ENCODE measurements at regions not wholly inside any gene's neighbourhood (a gene's known extent, or its start where the extent isn't known, plus 50 kb on each side); places are given as distances from the start of the nearest gene placed in this dataset.
"Not testable (repeated sequence)": the region's sequence is repeated elsewhere in the genome, so short reads cannot be mapped to it uniquely, and the experiment has no call there.

DNA sequence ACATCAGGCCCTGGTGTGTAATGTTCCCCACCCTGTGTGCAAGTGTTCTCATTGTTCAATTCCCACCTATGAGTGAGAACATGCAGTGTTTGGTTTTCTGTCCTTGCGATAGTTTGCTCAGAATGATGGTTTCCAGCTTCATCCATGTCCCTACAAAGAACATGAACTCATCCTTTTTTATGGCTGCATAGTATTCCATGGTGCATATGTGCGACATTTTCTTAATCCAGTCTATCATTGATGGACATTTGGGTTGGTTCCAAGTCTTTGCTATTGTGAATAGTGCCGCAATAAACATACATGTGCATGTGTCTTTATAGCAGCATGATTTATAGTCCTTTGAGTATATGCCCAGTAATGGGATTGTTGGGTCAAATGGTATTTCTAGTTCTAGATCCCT lies 60.5 kb upstream of the PSME4 start:
- DNase-seq (ENCODE audit: low spot score), result not testable (repeated sequence)

DNA sequence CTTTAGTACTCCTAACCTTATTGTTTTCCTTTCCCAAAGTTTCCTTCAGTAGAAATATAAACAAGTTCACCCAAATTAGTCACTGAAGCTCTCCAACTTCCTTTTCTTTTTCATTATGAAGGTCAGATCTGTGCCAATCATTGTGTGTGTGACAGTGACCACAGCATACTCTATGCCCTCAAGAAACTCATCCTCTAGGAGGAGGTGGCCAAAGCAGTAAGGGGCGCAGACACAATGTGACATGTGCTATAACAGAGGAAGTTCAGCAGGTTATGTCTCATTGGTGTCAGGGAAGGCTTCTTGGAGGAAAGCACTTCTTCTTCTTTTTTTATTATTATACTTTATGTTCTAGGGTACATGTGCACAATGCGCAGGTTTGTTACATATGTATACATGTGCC lies 60.0 kb upstream of the PSME4 start:
- no peak for DNase-seq (ENCODE audit: low spot score)

DNA sequence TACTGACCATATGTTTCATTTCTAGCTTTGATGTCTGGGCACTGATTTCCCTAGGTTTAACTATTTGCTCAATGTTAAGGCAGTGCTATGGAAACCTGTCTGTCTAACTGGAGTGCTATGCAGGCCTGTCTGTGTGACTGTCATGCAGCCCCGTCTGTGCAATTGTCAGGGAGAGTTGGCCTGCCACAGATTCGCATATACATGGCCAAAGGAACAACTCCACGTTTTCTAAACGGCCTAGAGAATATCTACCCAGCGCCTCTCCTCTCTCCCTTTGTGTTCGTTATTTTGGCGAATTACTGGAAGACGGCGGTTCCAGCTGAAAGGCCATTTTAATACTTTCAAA lies 59.6 kb upstream of the PSME4 start:
- DNase-seq (ENCODE audit: low spot score), result no peak

DNA sequence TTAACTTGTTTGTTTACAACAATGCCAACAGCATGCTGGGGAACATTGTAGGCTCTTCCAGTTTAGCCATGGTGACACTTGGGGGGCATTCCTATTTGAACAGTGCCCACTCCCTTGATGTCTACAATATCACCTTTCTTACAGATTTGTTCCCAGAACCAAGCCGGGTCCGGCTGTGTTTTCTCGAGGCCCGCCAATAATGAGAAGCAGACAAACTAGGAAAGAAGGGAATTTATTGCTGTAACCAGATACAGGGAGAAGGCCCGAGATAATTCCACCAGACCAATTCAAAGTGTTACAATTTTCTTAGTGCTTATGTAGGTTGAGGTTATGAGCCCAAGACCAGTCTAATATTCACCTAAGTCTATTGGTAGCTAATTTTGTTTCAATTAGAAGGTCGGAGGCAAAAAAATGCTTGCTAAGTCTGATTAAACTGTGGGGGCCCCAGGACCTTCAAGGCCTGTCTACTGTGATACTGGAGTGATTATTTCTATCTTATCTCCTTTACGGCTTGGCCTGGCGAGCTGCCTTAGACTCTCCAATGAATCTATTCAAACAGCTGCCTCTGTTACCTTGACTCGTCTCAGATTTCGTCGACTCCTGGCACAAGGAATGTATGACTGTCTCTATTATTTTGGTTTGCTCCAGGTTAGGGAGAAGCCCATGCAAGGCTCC lies 59.1 kb upstream of the PSME4 start:
- DNase-seq (ENCODE audit: low spot score), result no peak

DNA sequence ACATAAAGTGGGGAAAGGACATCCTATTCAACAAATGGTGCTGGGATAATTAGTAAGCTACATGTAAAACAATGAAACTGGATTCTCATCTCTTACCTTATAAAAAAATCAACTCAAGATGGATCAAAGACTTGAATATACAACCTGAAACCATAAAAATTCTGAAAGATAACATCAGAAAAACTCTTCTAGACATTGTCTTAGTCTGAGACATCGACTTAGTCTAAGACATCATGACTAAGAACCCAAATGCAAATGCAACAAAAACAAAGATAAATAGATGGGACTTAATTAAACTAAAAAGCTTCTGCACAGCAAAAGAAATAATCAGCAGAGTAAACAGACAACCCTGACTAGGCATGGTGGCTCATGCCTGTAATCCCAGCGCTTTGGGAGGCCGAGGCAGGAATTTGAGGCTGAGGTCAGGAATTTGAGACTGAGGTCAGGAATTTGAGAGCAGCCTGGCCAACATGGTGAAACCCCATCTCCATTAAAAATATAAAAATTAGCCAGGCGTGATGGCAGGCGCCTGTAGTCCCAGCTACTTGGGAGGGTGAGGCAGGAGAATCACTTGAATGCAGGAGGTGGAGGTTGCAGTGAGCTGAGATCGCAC lies 54.8 kb upstream of the PSME4 start:
- not testable (repeated sequence) for DNase-seq (ENCODE audit: low spot score)

DNA sequence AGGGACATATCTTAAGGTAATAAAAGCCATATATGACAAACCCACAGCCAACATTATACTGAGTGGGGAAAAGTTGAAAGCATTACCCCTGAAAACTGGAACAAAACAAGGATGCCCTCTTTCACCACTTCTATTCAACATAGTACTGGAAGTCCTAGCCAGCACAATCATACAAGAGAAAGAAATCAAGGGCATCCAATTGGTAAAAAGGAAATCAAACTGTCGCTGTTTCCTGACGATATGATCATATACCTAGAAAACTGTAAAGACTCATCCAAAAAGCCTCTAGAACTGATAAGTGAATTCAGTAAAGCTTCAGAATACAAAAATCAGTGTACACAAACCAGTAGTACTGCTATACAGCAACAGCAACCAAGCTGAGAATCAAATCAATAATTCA lies 53.8 kb upstream of the PSME4 start:
- DNase-seq (ENCODE audit: low spot score), result no peak

DNA sequence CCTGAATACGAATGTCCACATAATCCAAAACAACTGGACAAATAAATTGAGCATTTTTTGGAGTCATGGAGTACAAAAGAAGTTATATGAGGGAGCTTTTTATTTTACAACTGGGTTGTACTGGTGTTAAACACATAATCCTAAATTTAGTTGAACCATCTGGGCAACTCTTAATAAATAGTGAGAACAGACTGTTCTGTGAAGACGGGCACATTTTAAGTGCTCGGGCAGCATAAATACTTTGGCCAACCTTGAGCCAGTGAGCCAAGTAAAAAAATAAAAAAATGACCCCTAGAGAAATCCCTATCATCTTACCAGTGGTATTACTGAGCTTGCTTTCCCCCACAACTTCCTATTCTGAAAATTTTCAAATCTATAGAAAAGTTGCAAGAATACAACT lies 50.9 kb upstream of the PSME4 start:
- DNase-seq (ENCODE audit: low spot score), result no peak

DNA sequence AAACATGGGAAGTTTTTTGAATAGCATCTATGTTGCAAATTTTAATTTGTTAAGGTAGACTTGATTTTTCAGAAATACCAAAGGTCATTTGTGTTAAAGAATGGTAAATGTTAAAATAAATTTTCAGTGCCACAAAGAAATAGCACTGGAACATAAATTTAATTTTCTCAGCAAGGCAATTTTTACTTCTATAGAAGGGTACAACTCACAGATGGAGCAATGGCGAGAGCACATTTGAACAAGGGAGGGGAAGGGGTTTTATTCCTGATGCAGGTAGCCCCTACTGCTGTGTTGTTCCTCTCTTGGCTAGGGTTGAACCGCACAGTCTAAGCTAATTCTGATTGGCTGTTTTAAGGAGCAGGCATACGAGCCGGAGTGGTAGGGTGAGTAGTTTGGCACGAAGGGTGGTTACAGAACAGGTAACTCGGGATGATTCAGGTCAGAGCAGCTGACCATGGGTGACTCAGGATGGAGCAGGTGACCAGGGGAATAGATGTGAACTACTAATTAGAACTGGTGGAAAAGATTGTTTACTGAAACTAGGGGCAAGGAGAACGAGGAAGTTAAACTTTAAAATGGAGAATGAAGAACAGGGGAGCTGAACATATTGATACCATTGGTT lies 50.1 kb upstream of the PSME4 start:
- no peak for DNase-seq (ENCODE audit: low spot score)

All from NAMALWA (cell line).